HepG2 (cell line): ENCODE measurements at regions not wholly inside any gene's neighbourhood (a gene's known extent, or its start where the extent isn't known, plus 50 kb on each side); places are given as distances from the start of the nearest gene placed in this dataset.

ENCODE experiments used
- ATAC-seq: fragments of 200-7000 bp; cut with Tn5 transposase; 3 replicates; pipeline ENCODE4 v1.9.1; 2020; ENCODE audit warnings: mild to moderate bottlenecking, moderate library complexity
- BruUV-seq: library from RNA; stranded (reverse); fragments of 400-500 nt; replicated peaks from 2 replicates; lab custom pipeline; 2021; lab: Mats Ljungman, UMichigan
- CTCF ChIA-PET: fragments of 300-600 bp; formaldehyde crosslinking; extraction: SDS; loops from one replicate; lab custom pipeline; 2021; ENCODE audit warnings: low total read pairs, inconsistent platforms, low intra/inter-chr PET ratio; lab: Yijun Ruan, JAX
- POLR2A ChIA-PET: fragments of 350-600 bp; sonication (Branson Sonifier 250); formaldehyde crosslinking; loops from one replicate; lab custom pipeline; 2020; ENCODE audit warnings: antibody characterized with exemption, inconsistent platforms; lab: Yijun Ruan, JAX
- DNase-seq: peaks from one replicate; pipeline ENCODE4 v3.0.0-alpha.2; 2015; ENCODE audit warnings: low spot score
- FAIRE-seq: peaks from 3 replicates; lab custom pipeline; 2011; peaks lifted over from hg19 to GRCh38; lab: Jason Lieb, UNC
- H2AFZ ChIP-seq: one replicate; pipeline ENCODE4 v1.6.1; 2011; ENCODE audit warnings: low read length, inconsistent platforms
- H3K27ac ChIP-seq: fragments of 300-600 bp; 3 replicates; pipeline ENCODE4 v1.8.0; 2011; ENCODE audit warnings: mixed run types, mild to moderate bottlenecking, mixed read lengths, low read length, inconsistent platforms; ENCODE audit not compliant: insufficient read depth; ENCODE audit errors: extremely low read length
- H3K27me3 ChIP-seq, 2 experiments: fragments of 200-600 bp in 1 of 2; 2 replicates in 1 of 2; 3 replicates in 1 of 2; pipeline versions ENCODE4 v1.6.0 to v1.8.0; 2011; ENCODE audit warnings: low read length in 2 of 2, mild to moderate bottlenecking in 2 of 2, moderate library complexity in 2 of 2, inconsistent platforms in 1 of 2; ENCODE audit not compliant: insufficient read depth in 2 of 2, control insufficient read depth in 1 of 2
- H3K36me3 ChIP-seq, 2 experiments: fragments of 200-600 bp in 1 of 2; replicated peaks in 1 of 2; 2 replicates in 1 of 2; 3 replicates in 1 of 2; pipeline versions ENCODE4 v1.5.1 to v1.8.0; 2011; ENCODE audit warnings: low read length in 2 of 2, inconsistent platforms in 1 of 2; ENCODE audit not compliant: insufficient read depth in 2 of 2, control insufficient read depth in 1 of 2
- H3K4me1 ChIP-seq: 2 replicates; pipeline ENCODE4 v1.5.1; 2012; ENCODE audit warnings: low read length, inconsistent platforms; ENCODE audit not compliant: insufficient read depth
- H3K4me2 ChIP-seq: 2 replicates; pipeline ENCODE4 v1.6.0; 2011; ENCODE audit warnings: low read depth, low read length, inconsistent platforms
- H3K4me3 ChIP-seq, 3 experiments: fragments of 200-600 bp in 1 of 3; sonication (generic), shearing (Covaris generic) in 1 of 3; replicated peaks in 1 of 3; 2 replicates each; pipeline ENCODE4 v1.5.1; 2011 to 2016; ENCODE audit warnings: low read length in 3 of 3, inconsistent platforms in 2 of 3, low read depth in 2 of 3, mild to moderate bottlenecking in 2 of 3, control low read depth in 1 of 3, mixed read lengths in 1 of 3; ENCODE audit not compliant: insufficient read depth in 1 of 3
- H3K79me2 ChIP-seq: one replicate; pipeline ENCODE4 v1.6.1; 2011; ENCODE audit warnings: low read length, inconsistent platforms; ENCODE audit not compliant: insufficient read depth
- H3K9ac ChIP-seq: 2 replicates; pipeline ENCODE4 v1.6.0; 2011; ENCODE audit warnings: mild to moderate bottlenecking, low read depth, low read length, inconsistent platforms; ENCODE audit not compliant: insufficient read depth
- H3K9me3 ChIP-seq: 2 replicates; pipeline ENCODE4 v1.5.1; 2012; ENCODE audit warnings: mild to moderate bottlenecking, low read length
- H4K20me1 ChIP-seq: 2 replicates; pipeline ENCODE4 v1.6.0; 2011; ENCODE audit warnings: inconsistent platforms, mild to moderate bottlenecking, low read length, moderate library complexity; ENCODE audit not compliant: insufficient read depth
- EED ChIP-seq: sonication (generic); formaldehyde crosslinking; IDR thresholded peaks from 2 replicates; pipeline ENCODE4 v1.5.0; 2020; ENCODE audit warnings: mild to moderate bottlenecking, missing genetic modification reagents
- JDP2 ChIP-seq: sonication (generic); formaldehyde crosslinking; IDR thresholded peaks from 2 replicates; pipeline ENCODE4 v1.8.1; 2022; ENCODE audit warnings: missing genetic modification reagents, borderline replicate concordance
- MAFG ChIP-seq: sonication (generic); formaldehyde crosslinking; IDR thresholded peaks from 2 replicates; pipeline ENCODE4 v1.5.1; 2020; ENCODE audit warnings: mild to moderate bottlenecking, missing genetic modification reagents
- POLR2A ChIP-seq, 2 experiments: IDR thresholded peaks; 2 replicates each; pipeline ENCODE4 v1.6.1; 2011; ENCODE audit warnings: low read depth in 2 of 2, low read length in 2 of 2, mild to moderate bottlenecking in 1 of 2, moderate library complexity in 1 of 2; ENCODE audit not compliant: insufficient read depth in 1 of 2
- SIX4 ChIP-seq: sonication (generic); formaldehyde crosslinking; IDR thresholded peaks from 2 replicates; pipeline ENCODE4 v1.4.0; 2020; ENCODE audit warnings: missing genetic modification reagents
- TSC22D2 ChIP-seq: sonication (generic); formaldehyde crosslinking; IDR thresholded peaks from 2 replicates; pipeline ENCODE4 v1.5.1; 2020; ENCODE audit warnings: missing genetic modification reagents, mild to moderate bottlenecking, borderline replicate concordance
- ZBTB7B ChIP-seq: sonication (generic); formaldehyde crosslinking; IDR thresholded peaks from 2 replicates; pipeline ENCODE4 v1.4.0; 2020; ENCODE audit warnings: missing genetic modification reagents
- ZNF552 ChIP-seq: sonication (generic); formaldehyde crosslinking; IDR thresholded peaks from 2 replicates; pipeline ENCODE4 v1.9.0; 2022; ENCODE audit warnings: missing genetic modification reagents, mild to moderate bottlenecking, borderline replicate concordance
- WGBS: methylation state at CpG from one replicate; pipeline ENCODE4 v1.1.6; 2017; ENCODE audit warnings: low lambda C conversion rate; 5-methylcytosine and 5-hydroxymethylcytosine counted together
- in situ Hi-C: cut with HindIII; loops from 2 replicates; pipeline ENCODE4 v1.10.0; 2017; ENCODE audit warnings: low pct_unique_long_range_greater_than_20kb; ENCODE audit not compliant: extremely low pct_ligation_motif_present
- intact Hi-C: fragments of 100-400 bp; cut with micrococcal nuclease; formaldehyde crosslinking; loops from one replicate; pipeline ENCODE4 v1.10.0; 2022; ENCODE audit not compliant: unreplicated experiment
- TF ChIP-seq, protein P1 (sequence below): sonication (generic); formaldehyde crosslinking; IDR thresholded peaks from 2 replicates; pipeline ENCODE4 v1.5.1; 2020; ENCODE audit warnings: missing genetic modification reagents, mild to moderate bottlenecking, borderline replicate concordance
- TF ChIP-seq, protein P2 (sequence below): IDR thresholded peaks from 2 replicates; pipeline ENCODE4 v1.6.1; 2016; ENCODE audit warnings: mild to moderate bottlenecking
- TF ChIP-seq, protein P3 (sequence below): sonication (generic); formaldehyde crosslinking; IDR thresholded peaks from 2 replicates; pipeline ENCODE4 v1.5.0; 2020; ENCODE audit warnings: missing genetic modification reagents

DNA sequence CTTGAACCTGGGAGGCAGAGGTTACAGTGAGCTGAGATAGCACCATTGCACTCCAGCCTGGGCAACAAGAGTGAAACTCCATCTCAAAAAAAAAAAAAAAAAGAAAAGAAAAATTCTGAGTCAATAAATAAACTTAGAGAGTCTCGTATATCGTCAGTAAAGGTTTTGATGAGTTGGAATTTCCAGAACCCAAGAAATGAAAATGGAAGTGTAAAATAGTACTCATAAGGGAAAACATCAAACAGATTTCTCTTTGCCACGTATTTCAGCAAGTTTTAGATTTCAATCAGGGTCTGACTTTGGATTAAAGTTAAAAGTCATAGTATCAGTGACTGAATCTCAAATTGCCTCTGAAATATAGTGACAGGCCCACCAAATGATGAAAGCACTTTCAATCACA is 71.4 kb upstream of the SPOPL start:
- TF ChIP-seq MAFG (no peak), JDP2 (CRISPR knock-in tag) (no peak), ZNF552 (CRISPR knock-in tag) (no peak), POLR2A (IDR thresholded peaks at IDR 0.05; ENCODE audit: insufficient read depth in 1 of 2, low read depth in 2 of 2, low read length in 2 of 2) (no peak), TSC22D2 (CRISPR knock-in tag) (no peak), ZBTB7B (no peak), SIX4 (no peak), EED (CRISPR knock-in tag) (no peak)
- TF ChIP-seq, protein P1, sequence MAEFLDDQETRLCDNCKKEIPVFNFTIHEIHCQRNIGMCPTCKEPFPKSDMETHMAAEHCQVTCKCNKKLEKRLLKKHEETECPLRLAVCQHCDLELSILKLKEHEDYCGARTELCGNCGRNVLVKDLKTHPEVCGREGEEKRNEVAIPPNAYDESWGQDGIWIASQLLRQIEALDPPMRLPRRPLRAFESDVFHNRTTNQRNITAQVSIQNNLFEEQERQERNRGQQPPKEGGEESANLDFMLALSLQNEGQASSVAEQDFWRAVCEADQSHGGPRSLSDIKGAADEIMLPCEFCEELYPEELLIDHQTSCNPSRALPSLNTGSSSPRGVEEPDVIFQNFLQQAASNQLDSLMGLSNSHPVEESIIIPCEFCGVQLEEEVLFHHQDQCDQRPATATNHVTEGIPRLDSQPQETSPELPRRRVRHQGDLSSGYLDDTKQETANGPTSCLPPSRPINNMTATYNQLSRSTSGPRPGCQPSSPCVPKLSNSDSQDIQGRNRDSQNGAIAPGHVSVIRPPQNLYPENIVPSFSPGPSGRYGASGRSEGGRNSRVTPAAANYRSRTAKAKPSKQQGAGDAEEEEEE (CRISPR knock-in tag) = no peak
- TF ChIP-seq, protein P2, sequence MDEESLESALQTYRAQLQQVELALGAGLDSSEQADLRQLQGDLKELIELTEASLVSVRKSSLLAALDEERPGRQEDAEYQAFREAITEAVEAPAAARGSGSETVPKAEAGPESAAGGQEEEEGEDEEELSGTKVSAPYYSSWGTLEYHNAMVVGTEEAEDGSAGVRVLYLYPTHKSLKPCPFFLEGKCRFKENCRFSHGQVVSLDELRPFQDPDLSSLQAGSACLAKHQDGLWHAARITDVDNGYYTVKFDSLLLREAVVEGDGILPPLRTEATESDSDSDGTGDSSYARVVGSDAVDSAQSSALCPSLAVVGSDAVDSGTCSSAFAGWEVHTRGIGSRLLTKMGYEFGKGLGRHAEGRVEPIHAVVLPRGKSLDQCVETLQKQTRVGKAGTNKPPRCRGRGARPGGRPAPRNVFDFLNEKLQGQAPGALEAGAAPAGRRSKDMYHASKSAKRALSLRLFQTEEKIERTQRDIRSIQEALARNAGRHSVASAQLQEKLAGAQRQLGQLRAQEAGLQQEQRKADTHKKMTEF (CRISPR knock-in tag) = no peak
- TF ChIP-seq, protein P3, sequence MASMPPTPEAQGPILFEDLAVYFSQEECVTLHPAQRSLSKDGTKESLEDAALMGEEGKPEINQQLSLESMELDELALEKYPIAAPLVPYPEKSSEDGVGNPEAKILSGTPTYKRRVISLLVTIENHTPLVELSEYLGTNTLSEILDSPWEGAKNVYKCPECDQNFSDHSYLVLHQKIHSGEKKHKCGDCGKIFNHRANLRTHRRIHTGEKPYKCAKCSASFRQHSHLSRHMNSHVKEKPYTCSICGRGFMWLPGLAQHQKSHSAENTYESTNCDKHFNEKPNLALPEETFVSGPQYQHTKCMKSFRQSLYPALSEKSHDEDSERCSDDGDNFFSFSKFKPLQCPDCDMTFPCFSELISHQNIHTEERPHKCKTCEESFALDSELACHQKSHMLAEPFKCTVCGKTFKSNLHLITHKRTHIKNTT (CRISPR knock-in tag) = no peak
- no peak overlapping the region for H2AFZ ChIP-seq
- in situ Hi-C loops = no loop called here
- H3K27ac ChIP-seq = no peak overlapping the region
- no peaks in the 10 kb centered on the region for H3K27me3 ChIP-seq
- no peak overlapping the region for H3K4me2 ChIP-seq
- no peak overlapping the region for H3K4me3 ChIP-seq
- DNase-seq (no peak), ATAC-seq (no peak), FAIRE-seq (no peak)
- H3K9ac ChIP-seq = no peak overlapping the region
- peaks cover 11% of the 10 kb centered on the region; the same call in 1 of the 2 replicates for H3K9me3 ChIP-seq
- ChIA-PET CTCF (no interaction called here), POLR2A (no interaction called here)
- H4K20me1 ChIP-seq = no peaks in the 10 kb centered on the region
- peaks cover 21% of the 10 kb centered on the region for H3K4me1 ChIP-seq
- intact Hi-C loops = no loop called here
- no TSS peak for BruUV-seq
- 67% methylated on average over 3 of the region's 3 CpGs for WGBS
- H3K79me2 ChIP-seq = no peaks in the 10 kb centered on the region
- H3K36me3 ChIP-seq = no peaks in the 10 kb centered on the region
